ENCODE measurements at regions not wholly inside any gene's neighbourhood (a gene's known extent, or its start where the extent isn't known, plus 50 kb on each side); places are given as distances from the start of the nearest gene placed in this dataset.

DNA sequence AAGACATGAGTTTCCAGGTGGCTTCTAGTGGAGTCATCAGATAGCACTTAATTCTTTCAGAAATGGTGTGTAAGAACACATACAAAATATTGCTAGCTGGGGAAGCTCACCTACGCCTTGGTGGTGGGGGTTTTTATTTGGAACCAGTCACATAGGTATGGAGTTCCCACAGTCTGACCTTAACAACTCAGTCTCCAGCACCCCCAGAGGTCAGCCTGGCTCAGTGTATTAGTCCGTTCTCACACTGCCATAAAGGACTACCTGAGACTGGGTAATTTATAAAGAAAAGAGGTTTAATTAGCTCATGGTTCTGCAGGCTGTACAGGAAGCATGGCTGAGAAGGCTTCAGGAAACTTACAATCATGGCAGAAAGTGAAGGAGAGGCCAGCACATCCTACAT lies 317.5 kb upstream of the ZC3H12C start:
- WGBS, 3 donors = 76 to 89% (median 85%) methylated on average over 2 of the region's 2 CpGs
- Histone ChIP-seq H3K27me3 (ENCODE audit: insufficient read depth in 3 of 3, low read length in 2 of 3) (no peaks in the 10 kb centered on the region), H3K4me3 (no peak overlapping the region), H3K9me3 (no peaks in the 10 kb centered on the region), H3K27ac (no peak overlapping the region), H3K36me3 (ENCODE audit: insufficient read depth in 1 of 2, low read depth in 1 of 2) (no peaks in the 10 kb centered on the region), H3K4me1 (no peaks in the 10 kb centered on the region)
- TF ChIP-seq, protein P1, sequence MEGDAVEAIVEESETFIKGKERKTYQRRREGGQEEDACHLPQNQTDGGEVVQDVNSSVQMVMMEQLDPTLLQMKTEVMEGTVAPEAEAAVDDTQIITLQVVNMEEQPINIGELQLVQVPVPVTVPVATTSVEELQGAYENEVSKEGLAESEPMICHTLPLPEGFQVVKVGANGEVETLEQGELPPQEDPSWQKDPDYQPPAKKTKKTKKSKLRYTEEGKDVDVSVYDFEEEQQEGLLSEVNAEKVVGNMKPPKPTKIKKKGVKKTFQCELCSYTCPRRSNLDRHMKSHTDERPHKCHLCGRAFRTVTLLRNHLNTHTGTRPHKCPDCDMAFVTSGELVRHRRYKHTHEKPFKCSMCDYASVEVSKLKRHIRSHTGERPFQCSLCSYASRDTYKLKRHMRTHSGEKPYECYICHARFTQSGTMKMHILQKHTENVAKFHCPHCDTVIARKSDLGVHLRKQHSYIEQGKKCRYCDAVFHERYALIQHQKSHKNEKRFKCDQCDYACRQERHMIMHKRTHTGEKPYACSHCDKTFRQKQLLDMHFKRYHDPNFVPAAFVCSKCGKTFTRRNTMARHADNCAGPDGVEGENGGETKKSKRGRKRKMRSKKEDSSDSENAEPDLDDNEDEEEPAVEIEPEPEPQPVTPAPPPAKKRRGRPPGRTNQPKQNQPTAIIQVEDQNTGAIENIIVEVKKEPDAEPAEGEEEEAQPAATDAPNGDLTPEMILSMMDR (IDR thresholded peaks at IDR 0.05) = no peak
- ATAC-seq (no peak), DNase-seq (no peak)
- intact Hi-C loops (cut with DNase I) = no loop called here

DNA sequence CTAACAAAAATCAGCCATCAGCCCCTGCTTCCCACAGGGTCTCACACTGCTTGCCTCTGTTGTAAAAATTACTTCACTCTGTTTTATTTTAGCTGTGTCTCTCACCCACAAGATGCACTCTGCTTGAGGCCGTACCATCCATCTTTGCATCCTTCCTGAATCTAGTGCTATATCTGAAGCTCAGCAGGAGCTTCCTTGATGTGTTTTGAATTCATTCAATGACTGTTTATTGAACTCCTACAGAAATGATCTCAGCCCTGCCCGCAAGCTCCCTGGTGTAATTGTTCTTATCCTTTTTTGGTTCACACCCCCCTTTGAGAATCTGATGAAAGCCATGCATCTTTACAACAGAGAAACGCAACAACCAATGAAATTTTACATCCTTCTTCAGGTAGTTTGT lies 310.2 kb upstream of the ZC3H12C start:
- H3K4me1 ChIP-seq = no peaks in the 10 kb centered on the region
- intact Hi-C loops (cut with DNase I) = no loop called here
- H3K36me3 ChIP-seq (ENCODE audit: insufficient read depth in 1 of 2, low read depth in 1 of 2) = no peaks in the 10 kb centered on the region
- H3K4me3 ChIP-seq = no peak overlapping the region
- DNase-seq (no peak), ATAC-seq (no peak)
- WGBS, 3 donors = 85 to 90% (median 89%) methylated on average over 3 of the region's 3 CpGs
- H3K27me3 ChIP-seq (ENCODE audit: insufficient read depth in 3 of 3, low read length in 2 of 3) = no peaks in the 10 kb centered on the region
- H3K9me3 ChIP-seq = no peaks in the 10 kb centered on the region
- TF ChIP-seq, protein P1 (IDR thresholded peaks at IDR 0.05) = no peak
- H3K27ac ChIP-seq = no peak overlapping the region

DNA sequence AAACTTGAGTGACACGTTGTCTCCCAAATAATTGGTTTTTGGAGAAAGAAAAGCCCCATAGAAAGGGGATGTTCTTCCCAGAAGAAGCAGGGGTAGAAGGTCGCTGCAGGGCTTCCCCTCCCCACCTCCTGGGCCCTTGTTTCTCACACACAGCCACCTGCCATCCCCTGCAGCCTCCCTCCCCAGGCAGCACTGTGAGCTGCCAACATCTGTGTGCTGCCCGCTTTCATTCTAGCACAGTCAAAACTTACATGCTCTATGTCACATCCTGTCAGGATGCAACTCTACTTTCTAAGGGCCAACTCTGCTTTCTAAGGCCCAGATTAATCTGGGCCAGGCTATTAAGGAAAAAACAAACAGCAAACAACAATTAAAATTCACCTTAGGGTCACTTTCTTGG lies 309.4 kb upstream of the ZC3H12C start:
- intact Hi-C loops (cut with DNase I) = no loop called here
- no peak overlapping the region for H3K4me3 ChIP-seq
- 43 to 48% (median 47%) methylated on average over 3 of the region's 3 CpGs for WGBS, 3 donors
- no peaks in the 10 kb centered on the region for H3K9me3 ChIP-seq
- H3K27ac ChIP-seq = no peak overlapping the region
- ATAC-seq = no peak
- H3K4me1 ChIP-seq = no peaks in the 10 kb centered on the region
- TF ChIP-seq, protein P1 (IDR thresholded peaks at IDR 0.05) = no peak
- DNase-seq = no peak
- no peaks in the 10 kb centered on the region for H3K27me3 ChIP-seq (ENCODE audit: insufficient read depth in 3 of 3, low read length in 2 of 3)
- no peaks in the 10 kb centered on the region for H3K36me3 ChIP-seq (ENCODE audit: insufficient read depth in 1 of 2, low read depth in 1 of 2)

DNA sequence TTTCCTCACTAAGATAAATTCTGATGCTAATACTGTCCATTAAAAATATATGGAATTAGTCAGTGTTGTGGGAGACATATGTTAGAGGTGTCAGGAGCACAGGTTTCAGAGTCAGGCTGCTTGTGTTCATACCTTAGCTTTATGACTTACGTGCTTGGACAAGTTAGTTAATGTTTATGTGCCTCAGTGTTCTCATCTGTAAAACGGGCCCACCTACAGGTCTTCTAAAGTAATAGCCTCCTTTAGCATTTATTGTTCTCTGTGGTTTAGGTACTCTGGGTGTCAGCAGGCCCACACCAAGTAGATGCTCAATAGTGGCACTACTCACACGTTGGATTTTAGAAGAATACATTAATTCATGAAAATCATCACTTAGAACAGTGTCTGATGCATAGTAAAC lies 308.7 kb upstream of the ZC3H12C start:
- Histone ChIP-seq H3K4me3 (no peak overlapping the region), H3K27ac (no peak overlapping the region), H3K9me3 (no peaks in the 10 kb centered on the region), H3K27me3 (ENCODE audit: insufficient read depth in 3 of 3, low read length in 2 of 3) (no peaks in the 10 kb centered on the region), H3K4me1 (no peaks in the 10 kb centered on the region), H3K36me3 (ENCODE audit: insufficient read depth in 1 of 2, low read depth in 1 of 2) (no peaks in the 10 kb centered on the region)
- no peak for DNase-seq
- intact Hi-C loops (cut with DNase I) = no loop called here
- WGBS, 3 donors = 86 to 93% (median 88%) methylated on average over 3 of the region's 3 CpGs
- TF ChIP-seq, protein P1 (IDR thresholded peaks at IDR 0.05) = no peak
- ATAC-seq = no peak

DNA sequence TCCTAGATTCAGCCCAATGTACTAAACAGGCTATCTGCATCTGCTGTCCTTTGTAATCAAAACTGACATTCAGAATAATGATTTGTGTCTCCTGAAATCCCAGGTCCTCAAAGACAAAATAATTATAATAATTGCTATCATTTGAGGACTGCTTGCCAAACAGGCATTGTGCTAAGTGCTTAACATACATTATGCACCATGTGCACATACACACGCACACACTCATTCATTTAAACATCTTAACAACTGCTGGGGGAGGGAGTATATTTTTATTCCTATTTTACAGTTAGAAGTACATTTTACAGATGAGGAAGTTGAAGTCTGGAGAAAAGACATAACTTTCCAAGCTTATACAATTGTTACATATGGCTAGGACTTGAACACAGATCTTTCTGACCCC lies 308.0 kb upstream of the ZC3H12C start:
- intact Hi-C loops (cut with DNase I) = no loop called here

More for the DNA sequence above, 308.0 kb upstream of the ZC3H12C start:
- no peaks in the 10 kb centered on the region for H3K36me3 ChIP-seq (ENCODE audit: insufficient read depth in 1 of 2, low read depth in 1 of 2)
- DNase-seq (no peak), ATAC-seq (no peak)
- TF ChIP-seq, protein P1 (IDR thresholded peaks at IDR 0.05) = no peak
- H3K9me3 ChIP-seq = no peaks in the 10 kb centered on the region
- H3K27me3 ChIP-seq (ENCODE audit: insufficient read depth in 3 of 3, low read length in 2 of 3) = no peaks in the 10 kb centered on the region
- H3K4me1 ChIP-seq = no peaks in the 10 kb centered on the region
- 91 to 98% (median 93%) methylated on average over 1 of the region's 1 CpG for WGBS, 3 donors
- H3K4me3 ChIP-seq = no peak overlapping the region
- no peak overlapping the region for H3K27ac ChIP-seq

All from psoas muscle (tissue), 7 donors.